Neuronal stem cell (in vitro differentiated cells): ENCODE measurements at regions not wholly inside any gene's neighbourhood (a gene's known extent, or its start where the extent isn't known, plus 50 kb on each side); places are given as distances from the start of the nearest gene placed in this dataset.

Source experiments
- DNase-seq: peaks from one replicate; pipeline ENCODE4 v3.0.0-alpha.2; 2013; ENCODE audit warnings: low spot score
- H2AFZ ChIP-seq: one replicate; pipeline ENCODE4 v1.6.1; 2013; ENCODE audit warnings: mild to moderate bottlenecking, low read length, inconsistent platforms
- H2AK5ac ChIP-seq: 2 replicates; pipeline ENCODE4 v1.6.1; 2013; ENCODE audit warnings: low read depth, mild to moderate bottlenecking, inconsistent platforms, low read length, moderate library complexity, mixed read lengths
- H2BK120ac ChIP-seq: 2 replicates; pipeline ENCODE4 v1.6.1; 2013; ENCODE audit warnings: low read depth, mild to moderate bottlenecking, inconsistent platforms, low read length, moderate library complexity, mixed read lengths
- H2BK12ac ChIP-seq: one replicate; pipeline ENCODE4 v1.6.1; 2013; ENCODE audit warnings: low read length, inconsistent platforms
- H2BK15ac ChIP-seq: 2 replicates; pipeline ENCODE4 v1.6.1; 2013; ENCODE audit warnings: mild to moderate bottlenecking, low read length, inconsistent platforms, mixed read lengths
- H2BK5ac ChIP-seq: one replicate; pipeline ENCODE4 v1.6.1; 2013; ENCODE audit warnings: inconsistent platforms, mild to moderate bottlenecking, low read length, moderate library complexity
- H3K14ac ChIP-seq: one replicate; pipeline ENCODE4 v1.6.1; 2013; ENCODE audit warnings: low read length, inconsistent platforms
- H3K18ac ChIP-seq: 2 replicates; pipeline ENCODE4 v1.6.1; 2013; ENCODE audit warnings: low read length, inconsistent platforms
- H3K23ac ChIP-seq: 2 replicates; pipeline ENCODE4 v1.6.1; 2013; ENCODE audit warnings: low read depth, mild to moderate bottlenecking, mixed read lengths, low read length, inconsistent platforms; ENCODE audit not compliant: poor library complexity
- H3K27ac ChIP-seq: replicated peaks from 3 replicates; pipeline ENCODE4 v1.5.1; 2013; ENCODE audit warnings: low read length, inconsistent platforms
- H3K27me3 ChIP-seq, 3 experiments: 2 replicates each; pipeline ENCODE4 v1.6.1; 2013; ENCODE audit warnings: low read length in 3 of 3, mild to moderate bottlenecking in 2 of 3, inconsistent platforms in 1 of 3, low read depth in 1 of 3, mixed read lengths in 1 of 3, moderate library complexity in 1 of 3; ENCODE audit not compliant: control insufficient read depth in 3 of 3, insufficient read depth in 3 of 3
- H3K36me3 ChIP-seq, 2 donors: replicated peaks in 1 of 2; 2 replicates each; pipeline ENCODE4 v1.6.1; 2013; ENCODE audit warnings: low read length in 2 of 2; ENCODE audit not compliant: control insufficient read depth in 2 of 2, insufficient read depth in 2 of 2
- H3K4ac ChIP-seq: 2 replicates; pipeline ENCODE4 v1.6.1; 2013; ENCODE audit warnings: inconsistent platforms, mild to moderate bottlenecking, low read length, moderate library complexity
- H3K4me1 ChIP-seq, 2 donors: 1 replicate in 1 of 2; 2 replicates in 1 of 2; pipeline ENCODE4 v1.6.1; 2013; ENCODE audit warnings: low read length in 2 of 2, low read depth in 1 of 2; ENCODE audit not compliant: control insufficient read depth in 2 of 2, insufficient read depth in 1 of 2
- H3K4me2 ChIP-seq: one replicate; pipeline ENCODE4 v1.6.1; 2013; ENCODE audit warnings: mild to moderate bottlenecking, low read length, inconsistent platforms; ENCODE audit not compliant: insufficient read depth, poor library complexity, severe bottlenecking
- H3K4me3 ChIP-seq, 2 donors: 2 replicates each; pipeline ENCODE4 v1.5.1; 2013; ENCODE audit warnings: low read length in 2 of 2, mild to moderate bottlenecking in 2 of 2, inconsistent platforms in 1 of 2, moderate library complexity in 1 of 2
- H3K79me1 ChIP-seq: one replicate; pipeline ENCODE4 v1.6.1; 2013; ENCODE audit warnings: low read depth, mild to moderate bottlenecking, inconsistent platforms, low read length, moderate library complexity
- H3K9ac ChIP-seq: one replicate; pipeline ENCODE4 v1.6.1; 2013; ENCODE audit warnings: mild to moderate bottlenecking, low read depth, low read length, inconsistent platforms; ENCODE audit not compliant: poor library complexity
- H3K9me3 ChIP-seq, 2 donors: replicated peaks in 1 of 2; 2 replicates each; pipeline versions ENCODE3 to v1.6.1; 2013; ENCODE audit warnings: low read length in 2 of 2, mild to moderate bottlenecking in 2 of 2, inconsistent platforms in 1 of 2, low read depth in 1 of 2, mixed read lengths in 1 of 2, moderate library complexity in 1 of 2; ENCODE audit not compliant: control insufficient read depth in 2 of 2, insufficient read depth in 1 of 2
- H4K8ac ChIP-seq: one replicate; pipeline ENCODE4 v1.6.1; 2013; ENCODE audit warnings: low read depth, mild to moderate bottlenecking, inconsistent platforms, low read length, moderate library complexity
- H4K91ac ChIP-seq: one replicate; pipeline ENCODE4 v1.6.1; 2013; ENCODE audit warnings: low read length, low read depth, mild to moderate bottlenecking, inconsistent platforms; ENCODE audit not compliant: poor library complexity
- WGBS, 2 donors: extraction: QIAGEN DNeasy Blood & Tissue Kit; methylation state at CpG; one replicate each; pipeline ENCODE4 v1.1.7; 2013; ENCODE audit warnings: missing lambda C conversion rate in 2 of 2, mixed read lengths in 1 of 2; ENCODE audit not compliant: insufficient read length in 2 of 2, insufficient replicate concordance in 1 of 2; ENCODE audit errors: extremely low coverage in 2 of 2; 5-methylcytosine and 5-hydroxymethylcytosine counted together

DNA sequence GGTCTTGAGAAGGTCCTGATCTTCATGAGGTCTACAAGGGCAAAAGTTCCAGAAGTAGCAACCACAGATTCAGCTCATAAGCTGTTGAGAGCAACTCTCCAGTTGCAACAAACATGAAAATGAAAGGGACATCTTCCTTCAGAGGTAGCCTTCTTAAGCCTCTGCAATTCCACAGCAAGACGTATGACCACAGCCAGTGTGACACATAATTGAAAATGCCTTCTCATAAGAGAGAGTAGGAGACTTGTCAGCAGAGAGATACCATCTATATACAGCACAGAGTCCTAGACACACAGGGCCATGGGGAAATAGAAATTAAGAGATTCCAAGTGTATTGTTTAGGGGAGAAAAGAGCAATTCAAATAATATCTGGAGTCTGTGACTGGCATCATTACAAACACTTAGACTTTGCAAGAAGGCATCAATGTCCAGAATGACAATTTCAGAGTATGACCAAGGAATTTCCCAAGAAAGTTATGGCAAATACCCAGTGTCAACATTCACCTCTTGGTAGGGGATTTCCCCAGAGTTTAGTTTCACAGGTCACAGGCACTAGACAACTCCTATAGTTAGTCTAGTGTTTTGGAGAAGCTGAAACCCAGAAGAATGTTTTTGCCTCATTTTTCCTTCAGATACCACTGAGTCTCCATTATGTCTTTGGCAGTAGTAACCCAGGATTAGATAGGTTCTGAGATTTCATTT is 340.3 kb downstream of the ZNF674 start:
- H2BK5ac ChIP-seq = no peak overlapping the region
- H2AFZ ChIP-seq = no peak overlapping the region
- H2AK5ac ChIP-seq = no peak overlapping the region
- no peak overlapping the region for H4K8ac ChIP-seq
- H3K4ac ChIP-seq = no peak overlapping the region
- H3K79me1 ChIP-seq = no peaks in the 10 kb centered on the region
- H3K9ac ChIP-seq = no peak overlapping the region
- no peak overlapping the region for H2BK120ac ChIP-seq
- no peaks in the 10 kb centered on the region for H3K27me3 ChIP-seq
- WGBS, 2 donors = no CpG with 5 or more reads among the region's 1 CpG
- H3K23ac ChIP-seq = no peak overlapping the region
- DNase-seq = no peak
- no peak overlapping the region for H2BK12ac ChIP-seq
- H3K36me3 ChIP-seq = no peaks in the 10 kb centered on the region
- H3K4me2 ChIP-seq = no peak overlapping the region
- H3K14ac ChIP-seq = no peak overlapping the region
- no peak overlapping the region for H3K4me3 ChIP-seq
- H3K4me1 ChIP-seq = no peaks in the 10 kb centered on the region
- no peaks in the 10 kb centered on the region for H3K9me3 ChIP-seq
- H3K27ac ChIP-seq = no peak overlapping the region
- no peak overlapping the region for H4K91ac ChIP-seq
- no peak overlapping the region for H3K18ac ChIP-seq
- H2BK15ac ChIP-seq = no peak overlapping the region

GRCh38 chrX:46202733-46203514 is 342.3 kb downstream of the ZNF674 start:
- no peak for DNase-seq
- no peak overlapping the region for H2BK12ac ChIP-seq
- no peak overlapping the region for H2BK15ac ChIP-seq
- no peak overlapping the region for H3K18ac ChIP-seq
- H3K9me3 ChIP-seq = no peaks in the 10 kb centered on the region
- no peaks in the 10 kb centered on the region for H3K27me3 ChIP-seq
- no peaks in the 10 kb centered on the region for H3K36me3 ChIP-seq
- H4K8ac ChIP-seq = no peak overlapping the region
- H3K4me1 ChIP-seq = no peaks in the 10 kb centered on the region
- no peaks in the 10 kb centered on the region for H3K79me1 ChIP-seq
- no peak overlapping the region for H4K91ac ChIP-seq
- no peak overlapping the region for H3K4me2 ChIP-seq
- H3K23ac ChIP-seq = no peak overlapping the region
- no peak overlapping the region for H2BK5ac ChIP-seq
- no CpG with 5 or more reads among the region's 10 CpGs for WGBS, 2 donors
- no peak overlapping the region for H2AK5ac ChIP-seq
- H3K27ac ChIP-seq = no peak overlapping the region
- H3K4ac ChIP-seq = no peak overlapping the region
- no peak overlapping the region for H3K14ac ChIP-seq
- no peak overlapping the region for H3K4me3 ChIP-seq
- H2BK120ac ChIP-seq = no peak overlapping the region
- peak overlapping the region; percentile 35 for H2AFZ ChIP-seq
- no peak overlapping the region for H3K9ac ChIP-seq

GRCh38 chrX:46200413-46200812 is 344.8 kb downstream of the ZNF674 start:
- Histone ChIP-seq H3K4ac (no peak overlapping the region), H3K27me3 (no peaks in the 10 kb centered on the region), H3K4me3 (no peak overlapping the region), H4K8ac (no peak overlapping the region), H4K91ac (no peak overlapping the region), H3K23ac (no peak overlapping the region), H3K36me3 (no peaks in the 10 kb centered on the region), H2BK120ac (no peak overlapping the region), H2AK5ac (no peak overlapping the region), H3K18ac (no peak overlapping the region), H3K9ac (no peak overlapping the region), H2AFZ (no peak overlapping the region), H2BK15ac (no peak overlapping the region), H2BK12ac (no peak overlapping the region), H2BK5ac (no peak overlapping the region), H3K79me1 (no peaks in the 10 kb centered on the region), H3K14ac (no peak overlapping the region), H3K9me3 (peaks cover 0 to 8% of the 10 kb centered on the region in 2 donors), H3K4me2 (no peak overlapping the region), H3K27ac (no peak overlapping the region), H3K4me1 (no peaks in the 10 kb centered on the region)
- DNase-seq = no peak
- no CpG with 5 or more reads among the region's 1 CpG for whole genome bisulfite sequencing, 2 donors

DNA sequence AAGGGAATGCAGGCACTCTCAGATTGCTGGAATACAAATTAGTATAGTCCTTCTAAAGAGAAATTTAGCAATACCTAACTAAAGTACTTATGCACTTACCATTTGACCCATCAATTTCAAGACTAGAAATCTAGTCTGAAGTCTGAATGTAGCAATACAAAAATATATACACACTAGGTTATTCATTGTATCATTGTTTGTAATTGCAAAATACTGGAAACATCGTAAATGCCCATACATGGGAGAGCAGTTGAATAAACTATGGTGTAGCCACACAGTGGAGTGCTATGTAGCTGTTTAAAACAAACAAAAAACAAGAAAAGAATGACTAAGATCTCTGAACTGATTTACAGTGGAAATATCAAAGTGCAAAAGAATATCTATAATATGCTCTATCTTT is 346.4 kb downstream of the ZNF674 start:
- Histone ChIP-seq H3K14ac (no peak overlapping the region), H3K4me1 (no peaks in the 10 kb centered on the region), H3K27ac (no peak overlapping the region), H2BK120ac (no peak overlapping the region), H3K9me3 (peaks cover 0 to 8% of the 10 kb centered on the region in 2 donors), H4K91ac (no peak overlapping the region), H3K36me3 (no peaks in the 10 kb centered on the region), H3K4me2 (no peak overlapping the region), H4K8ac (no peak overlapping the region), H2BK12ac (no peak overlapping the region), H2AK5ac (no peak overlapping the region), H3K4ac (no peak overlapping the region), H3K4me3 (no peak overlapping the region), H3K79me1 (no peaks in the 10 kb centered on the region), H2BK15ac (no peak overlapping the region), H3K9ac (no peak overlapping the region), H3K23ac (no peak overlapping the region), H3K18ac (no peak overlapping the region), H3K27me3 (no peaks in the 10 kb centered on the region), H2AFZ (no peak overlapping the region), H2BK5ac (no peak overlapping the region)
- no CpG with 5 or more reads among the region's 1 CpG for WGBS, 2 donors
- no peak for DNase-seq
